Tibial nerve (tissue), 4 donors: ENCODE measurements at regions not wholly inside any gene's neighbourhood (a gene's known extent, or its start where the extent isn't known, plus 50 kb on each side); places are given as distances from the start of the nearest gene placed in this dataset.

Experiments used
- EP300 ChIP-seq, 2 donors: sonication (generic); formaldehyde crosslinking; IDR thresholded peaks; one replicate each; pipeline ENCODE4 v1.6.1; 2017; ENCODE audit warnings: antibody characterized with exemption in 2 of 2, mild to moderate bottlenecking in 1 of 2
- POLR2A ChIP-seq, 2 donors: fragments of 450-650 bp; IDR thresholded peaks; one replicate each; pipeline ENCODE4 v1.6.1; 2017; ENCODE audit warnings: antibody characterized with exemption in 2 of 2, mild to moderate bottlenecking in 2 of 2, moderate library complexity in 2 of 2
- TF ChIP-seq, protein P1 (sequence below), 5 experiments: fragments of 200-600 bp in 3 of 5; fragments of 450-650 bp in 2 of 5; sonication (generic) in 3 of 5; IDR thresholded peaks; one replicate each; pipeline ENCODE4 v1.5.1; 2016 to 2019; ENCODE audit warnings: antibody characterized with exemption in 5 of 5, mild to moderate bottlenecking in 3 of 5, moderate library complexity in 2 of 5

DNA sequence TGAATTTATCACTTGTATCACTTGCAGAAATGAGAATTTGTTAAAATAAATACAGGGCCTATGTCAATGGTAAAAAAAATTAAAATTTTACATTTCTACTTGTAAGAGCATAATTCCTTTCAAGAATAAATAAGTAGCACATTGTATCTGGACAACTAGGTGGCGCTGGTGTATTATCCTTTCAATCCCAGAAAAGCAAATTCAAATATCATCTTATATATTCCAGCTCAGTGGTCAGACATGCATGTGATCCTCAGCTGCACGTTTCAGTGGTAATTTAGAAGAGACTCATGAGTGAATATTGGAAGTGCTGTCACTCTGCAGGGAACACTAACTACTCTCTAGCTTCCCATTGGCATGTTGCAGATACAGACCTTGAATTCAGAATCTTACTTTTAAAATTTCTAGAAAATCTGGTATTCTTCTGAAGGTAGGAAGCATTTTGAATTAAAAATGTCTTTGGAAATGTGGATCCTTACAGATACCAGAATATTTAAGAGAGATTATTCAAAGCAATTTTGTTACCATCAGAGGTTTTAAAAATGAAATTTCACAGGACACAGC, 1414.7 kb upstream of the TENM3 start:
- no peak for TF ChIP-seq EP300 (IDR thresholded peaks at IDR 0.05)
- TF ChIP-seq, protein P1, sequence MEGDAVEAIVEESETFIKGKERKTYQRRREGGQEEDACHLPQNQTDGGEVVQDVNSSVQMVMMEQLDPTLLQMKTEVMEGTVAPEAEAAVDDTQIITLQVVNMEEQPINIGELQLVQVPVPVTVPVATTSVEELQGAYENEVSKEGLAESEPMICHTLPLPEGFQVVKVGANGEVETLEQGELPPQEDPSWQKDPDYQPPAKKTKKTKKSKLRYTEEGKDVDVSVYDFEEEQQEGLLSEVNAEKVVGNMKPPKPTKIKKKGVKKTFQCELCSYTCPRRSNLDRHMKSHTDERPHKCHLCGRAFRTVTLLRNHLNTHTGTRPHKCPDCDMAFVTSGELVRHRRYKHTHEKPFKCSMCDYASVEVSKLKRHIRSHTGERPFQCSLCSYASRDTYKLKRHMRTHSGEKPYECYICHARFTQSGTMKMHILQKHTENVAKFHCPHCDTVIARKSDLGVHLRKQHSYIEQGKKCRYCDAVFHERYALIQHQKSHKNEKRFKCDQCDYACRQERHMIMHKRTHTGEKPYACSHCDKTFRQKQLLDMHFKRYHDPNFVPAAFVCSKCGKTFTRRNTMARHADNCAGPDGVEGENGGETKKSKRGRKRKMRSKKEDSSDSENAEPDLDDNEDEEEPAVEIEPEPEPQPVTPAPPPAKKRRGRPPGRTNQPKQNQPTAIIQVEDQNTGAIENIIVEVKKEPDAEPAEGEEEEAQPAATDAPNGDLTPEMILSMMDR (IDR thresholded peaks at IDR 0.05), result peak; percentile 45 to 65 (median 63)
- no peak for TF ChIP-seq POLR2A (IDR thresholded peaks at IDR 0.05)
